ENCODE measurements at regions not wholly inside any gene's neighbourhood (a gene's known extent, or its start where the extent isn't known, plus 50 kb on each side); places are given as distances from the start of the nearest gene placed in this dataset.

GRCh38 chr3:21271606-21272016, 479.4 kb downstream of the ZNF385D start:
- Histone ChIP-seq H3K27ac (no peak overlapping the region), H3K36me3 (no peaks in the 10 kb centered on the region), H3K27me3 (no peaks in the 10 kb centered on the region), H3K9me3 (peaks cover 0 to under 1% (median 0%) of the 10 kb centered on the region in 4 donors), H3K4me1 (no peaks in the 10 kb centered on the region), H3K4me3 (no peak overlapping the region)
- TF ChIP-seq, protein P1, sequence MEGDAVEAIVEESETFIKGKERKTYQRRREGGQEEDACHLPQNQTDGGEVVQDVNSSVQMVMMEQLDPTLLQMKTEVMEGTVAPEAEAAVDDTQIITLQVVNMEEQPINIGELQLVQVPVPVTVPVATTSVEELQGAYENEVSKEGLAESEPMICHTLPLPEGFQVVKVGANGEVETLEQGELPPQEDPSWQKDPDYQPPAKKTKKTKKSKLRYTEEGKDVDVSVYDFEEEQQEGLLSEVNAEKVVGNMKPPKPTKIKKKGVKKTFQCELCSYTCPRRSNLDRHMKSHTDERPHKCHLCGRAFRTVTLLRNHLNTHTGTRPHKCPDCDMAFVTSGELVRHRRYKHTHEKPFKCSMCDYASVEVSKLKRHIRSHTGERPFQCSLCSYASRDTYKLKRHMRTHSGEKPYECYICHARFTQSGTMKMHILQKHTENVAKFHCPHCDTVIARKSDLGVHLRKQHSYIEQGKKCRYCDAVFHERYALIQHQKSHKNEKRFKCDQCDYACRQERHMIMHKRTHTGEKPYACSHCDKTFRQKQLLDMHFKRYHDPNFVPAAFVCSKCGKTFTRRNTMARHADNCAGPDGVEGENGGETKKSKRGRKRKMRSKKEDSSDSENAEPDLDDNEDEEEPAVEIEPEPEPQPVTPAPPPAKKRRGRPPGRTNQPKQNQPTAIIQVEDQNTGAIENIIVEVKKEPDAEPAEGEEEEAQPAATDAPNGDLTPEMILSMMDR (IDR thresholded peaks at IDR 0.05) = no peak
- TF ChIP-seq POLR2A (IDR thresholded peaks at IDR 0.05) = no peak
- no peak for DNase-seq

GRCh38 chr3:21269882-21270281, 481.1 kb downstream of the ZNF385D start:
- H3K9me3 ChIP-seq = peaks cover 0 to 2% (median 0%) of the 10 kb centered on the region in 4 donors
- H3K27me3 ChIP-seq = no peaks in the 10 kb centered on the region
- no peak for TF ChIP-seq POLR2A (IDR thresholded peaks at IDR 0.05)
- TF ChIP-seq, protein P1 (IDR thresholded peaks at IDR 0.05) = no peak
- no peak overlapping the region for H3K27ac ChIP-seq
- no peak for DNase-seq
- no peaks in the 10 kb centered on the region for H3K4me1 ChIP-seq
- no peaks in the 10 kb centered on the region for H3K36me3 ChIP-seq
- H3K4me3 ChIP-seq = no peak overlapping the region

GRCh38 chr3:21260507-21260906, 490.5 kb downstream of the ZNF385D start:
- H3K36me3 ChIP-seq = no peaks in the 10 kb centered on the region
- no peaks in the 10 kb centered on the region for H3K4me1 ChIP-seq
- no peaks in the 10 kb centered on the region for H3K27me3 ChIP-seq
- no peak overlapping the region for H3K4me3 ChIP-seq
- no peak overlapping the region for H3K27ac ChIP-seq
- H3K9me3 ChIP-seq = no peaks in the 10 kb centered on the region
- no peak for DNase-seq
- TF ChIP-seq POLR2A (IDR thresholded peaks at IDR 0.05) = no peak
- TF ChIP-seq, protein P1 (IDR thresholded peaks at IDR 0.05) = no peak

DNA sequence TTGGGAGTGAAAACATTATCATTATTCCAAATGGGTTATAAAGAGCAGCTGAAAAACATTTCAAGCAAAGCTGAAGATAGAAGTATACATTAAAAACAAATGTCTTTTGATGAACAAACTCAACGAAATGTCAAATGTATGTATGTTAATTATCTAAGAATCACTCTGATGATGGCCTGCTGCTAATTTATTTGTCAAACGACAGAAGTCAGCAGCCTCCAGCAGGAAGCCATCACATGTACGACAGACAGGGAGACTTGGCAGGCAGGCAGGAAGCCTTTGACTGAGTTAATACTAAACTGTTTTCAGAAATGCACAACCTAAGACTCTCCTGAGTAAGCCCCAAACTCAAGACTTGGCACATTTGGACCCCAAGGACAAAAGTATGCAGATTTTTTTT, 491.1 kb downstream of the ZNF385D start:
- DNase-seq = no peak
- no peaks in the 10 kb centered on the region for H3K4me1 ChIP-seq
- TF ChIP-seq POLR2A (IDR thresholded peaks at IDR 0.05) = no peak
- TF ChIP-seq, protein P1 (IDR thresholded peaks at IDR 0.05) = no peak
- H3K9me3 ChIP-seq = no peaks in the 10 kb centered on the region
- H3K27me3 ChIP-seq = no peaks in the 10 kb centered on the region
- no peaks in the 10 kb centered on the region for H3K36me3 ChIP-seq
- H3K27ac ChIP-seq = no peak overlapping the region
- H3K4me3 ChIP-seq = no peak overlapping the region

DNA sequence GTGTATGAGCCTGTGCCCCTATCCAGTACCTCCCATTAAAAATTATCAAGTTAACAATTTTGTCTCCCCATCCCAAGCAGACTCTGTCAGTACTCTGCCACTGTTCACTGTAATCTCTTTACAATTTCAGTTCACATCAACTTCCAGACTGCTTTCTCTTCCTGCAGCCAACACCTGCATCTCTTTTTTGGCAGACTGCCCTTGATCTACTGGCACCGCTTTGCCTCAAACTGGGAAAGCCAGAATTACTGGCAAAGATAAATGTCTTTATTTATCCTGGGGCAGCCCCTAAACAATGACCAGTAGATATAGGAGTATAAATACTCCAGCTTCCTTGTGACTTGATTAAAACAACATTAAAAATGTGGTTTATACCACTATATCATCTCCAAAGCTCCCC, 494.1 kb downstream of the ZNF385D start:
- TF ChIP-seq POLR2A (IDR thresholded peaks at IDR 0.05) = no peak
- TF ChIP-seq, protein P1 (IDR thresholded peaks at IDR 0.05) = no peak
- H3K4me3 ChIP-seq = no peak overlapping the region
- no peak overlapping the region for H3K27ac ChIP-seq
- no peaks in the 10 kb centered on the region for H3K36me3 ChIP-seq
- DNase-seq = no peak
- H3K9me3 ChIP-seq = no peaks in the 10 kb centered on the region
- H3K4me1 ChIP-seq = no peaks in the 10 kb centered on the region
- no peaks in the 10 kb centered on the region for H3K27me3 ChIP-seq

GRCh38 chr3:21238661-21239060, 512.3 kb downstream of the ZNF385D start:
- no peak for DNase-seq
- no peaks in the 10 kb centered on the region for H3K4me1 ChIP-seq
- H3K9me3 ChIP-seq = no peaks in the 10 kb centered on the region
- H3K4me3 ChIP-seq = no peak overlapping the region
- H3K27ac ChIP-seq = no peak overlapping the region
- no peak for TF ChIP-seq POLR2A (IDR thresholded peaks at IDR 0.05)
- TF ChIP-seq, protein P1 (IDR thresholded peaks at IDR 0.05) = no peak
- no peaks in the 10 kb centered on the region for H3K36me3 ChIP-seq
- no peaks in the 10 kb centered on the region for H3K27me3 ChIP-seq

All from Peyer's patch (tissue), 4 donors.